Fibroblast of lung (primary cell): ENCODE measurements at regions not wholly inside any gene's neighbourhood (a gene's known extent, or its start where the extent isn't known, plus 50 kb on each side); places are given as distances from the start of the nearest gene placed in this dataset.

Source experiments
- DNase-seq, 2 donors: peaks; one replicate each; pipeline versions ENCODE4 v3.0.0 to v3.0.0-alpha.2; 2010; ENCODE audit warnings: low read depth in 2 of 2
- H2AFZ ChIP-seq: 2 replicates; pipeline ENCODE4 v1.5.1; 2012; ENCODE audit warnings: low read length, control low read depth, inconsistent platforms
- H3K27ac ChIP-seq: 2 replicates; pipeline ENCODE4 v1.5.1; 2011; ENCODE audit warnings: low read length, control low read depth; ENCODE audit not compliant: insufficient read depth
- H3K27me3 ChIP-seq: 2 replicates; pipeline ENCODE4 v1.5.1; 2011; ENCODE audit warnings: mild to moderate bottlenecking, low read length; ENCODE audit not compliant: control insufficient read depth, insufficient read depth
- H3K36me3 ChIP-seq: 2 replicates; pipeline ENCODE4 v1.5.1; 2011; ENCODE audit warnings: low read length; ENCODE audit not compliant: control insufficient read depth, insufficient read depth
- H3K4me1 ChIP-seq: 2 replicates; pipeline ENCODE4 v1.5.1; 2011; ENCODE audit warnings: low read length; ENCODE audit not compliant: control insufficient read depth, insufficient read depth; ENCODE audit errors: extremely low read depth
- H3K4me2 ChIP-seq: 2 replicates; pipeline ENCODE4 v1.5.1; 2011; ENCODE audit warnings: low read length, control low read depth; ENCODE audit not compliant: insufficient read depth; ENCODE audit errors: extremely low read depth
- H3K4me3 ChIP-seq, 4 experiments: fragments of 200-600 bp in 1 of 4; sonication (generic) in 1 of 4; replicated peaks in 1 of 4; 2 replicates each; pipeline ENCODE4 v1.5.1; 2011 to 2016; ENCODE audit warnings: low read length in 4 of 4, low read depth in 3 of 4, mild to moderate bottlenecking in 3 of 4, control low read depth in 2 of 4, inconsistent platforms in 1 of 4, mixed read lengths in 1 of 4; ENCODE audit not compliant: insufficient read depth in 1 of 4; ENCODE audit errors: control extremely low read depth in 1 of 4
- H3K79me2 ChIP-seq: 2 replicates; pipeline ENCODE4 v1.5.1; 2012; ENCODE audit warnings: mild to moderate bottlenecking, low read length, inconsistent platforms; ENCODE audit not compliant: control insufficient read depth, insufficient read depth
- H3K9ac ChIP-seq: 2 replicates; pipeline ENCODE4 v1.5.1; 2011; ENCODE audit warnings: mild to moderate bottlenecking, low read length, control low read depth; ENCODE audit not compliant: insufficient read depth
- H3K9me3 ChIP-seq: 2 replicates; pipeline ENCODE4 v1.5.1; 2012; ENCODE audit warnings: low read depth, low read length; ENCODE audit not compliant: control insufficient read depth, insufficient read depth
- H4K20me1 ChIP-seq: 2 replicates; pipeline ENCODE4 v1.5.1; 2011; ENCODE audit warnings: low read length; ENCODE audit not compliant: control insufficient read depth, insufficient read depth; ENCODE audit errors: extremely low read depth
- EZH2 ChIP-seq: IDR thresholded peaks from 2 replicates; pipeline ENCODE4 v1.5.1; 2012; ENCODE audit warnings: low read length, control low read depth, mild to moderate bottlenecking; ENCODE audit errors: missing control alignments
- TF ChIP-seq, protein P1 (sequence below), 2 donors: IDR thresholded peaks in 1 of 2; conservative IDR thresholded peaks in 1 of 2; 1 replicate in 1 of 2; 2 replicates in 1 of 2; pipeline ENCODE4 v1.5.1; 2011 to 2012; ENCODE audit warnings: low read length in 2 of 2, control low read depth in 1 of 2, inconsistent platforms in 1 of 2, low read depth in 1 of 2, mild to moderate bottlenecking in 1 of 2

DNA sequence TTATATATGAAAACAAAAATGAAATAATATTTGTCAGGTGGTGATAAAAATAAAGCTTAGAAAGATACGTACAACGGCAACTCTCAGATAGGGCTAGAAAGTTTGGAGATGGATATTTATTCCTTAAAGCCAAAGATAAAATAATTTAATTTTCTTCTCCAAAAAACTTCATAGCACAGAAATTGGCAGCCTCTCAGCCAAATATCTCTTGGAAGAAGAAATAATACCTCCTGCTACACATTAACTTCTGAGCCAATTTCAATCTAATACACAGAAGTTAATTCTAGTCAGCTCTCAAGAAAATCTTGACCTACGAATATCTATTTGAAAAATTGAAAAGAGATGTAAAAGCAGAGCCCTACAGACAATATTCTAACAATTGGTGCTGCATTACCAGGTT lies 122.4 kb downstream of the TES start:
- H3K79me2 ChIP-seq, result no peaks in the 10 kb centered on the region

DNA sequence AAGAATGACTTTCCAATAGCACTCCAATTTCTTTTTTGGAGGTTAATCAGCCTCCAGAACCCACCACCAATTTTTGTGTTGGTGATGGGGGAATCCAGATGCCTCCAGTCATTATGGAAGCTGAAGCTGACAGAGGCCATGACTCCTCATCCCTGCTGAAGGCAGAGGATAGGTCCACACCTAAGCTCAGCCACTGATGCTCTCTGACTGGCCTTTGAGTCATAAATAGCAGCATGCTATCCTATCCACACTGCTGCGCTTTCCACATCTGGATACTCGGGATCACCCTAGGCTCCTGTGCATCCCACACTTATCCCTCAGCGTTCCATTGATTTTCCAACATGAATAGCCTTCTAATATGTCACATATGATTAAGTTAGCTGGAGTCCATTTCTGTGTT lies 124.2 kb downstream of the TES start:
- Histone ChIP-seq H4K20me1 (no peaks in the 10 kb centered on the region), H3K27me3 (no peaks in the 10 kb centered on the region), H3K4me3 (no peak overlapping the region), H3K4me1 (peaks cover 2% of the 10 kb centered on the region), H2AFZ (no peak overlapping the region), H3K27ac (no peak overlapping the region), H3K79me2 (no peaks in the 10 kb centered on the region), H3K36me3 (no peaks in the 10 kb centered on the region), H3K9me3 (no peaks in the 10 kb centered on the region), H3K4me2 (no peak overlapping the region), H3K9ac (no peak overlapping the region)
- no peak for DNase-seq
- TF ChIP-seq, protein P1, sequence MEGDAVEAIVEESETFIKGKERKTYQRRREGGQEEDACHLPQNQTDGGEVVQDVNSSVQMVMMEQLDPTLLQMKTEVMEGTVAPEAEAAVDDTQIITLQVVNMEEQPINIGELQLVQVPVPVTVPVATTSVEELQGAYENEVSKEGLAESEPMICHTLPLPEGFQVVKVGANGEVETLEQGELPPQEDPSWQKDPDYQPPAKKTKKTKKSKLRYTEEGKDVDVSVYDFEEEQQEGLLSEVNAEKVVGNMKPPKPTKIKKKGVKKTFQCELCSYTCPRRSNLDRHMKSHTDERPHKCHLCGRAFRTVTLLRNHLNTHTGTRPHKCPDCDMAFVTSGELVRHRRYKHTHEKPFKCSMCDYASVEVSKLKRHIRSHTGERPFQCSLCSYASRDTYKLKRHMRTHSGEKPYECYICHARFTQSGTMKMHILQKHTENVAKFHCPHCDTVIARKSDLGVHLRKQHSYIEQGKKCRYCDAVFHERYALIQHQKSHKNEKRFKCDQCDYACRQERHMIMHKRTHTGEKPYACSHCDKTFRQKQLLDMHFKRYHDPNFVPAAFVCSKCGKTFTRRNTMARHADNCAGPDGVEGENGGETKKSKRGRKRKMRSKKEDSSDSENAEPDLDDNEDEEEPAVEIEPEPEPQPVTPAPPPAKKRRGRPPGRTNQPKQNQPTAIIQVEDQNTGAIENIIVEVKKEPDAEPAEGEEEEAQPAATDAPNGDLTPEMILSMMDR (conservative IDR thresholded peaks at IDR 0.05 in 1 of 2, IDR thresholded peaks at IDR 0.05 in 1 of 2; ENCODE audit: low read depth in 1 of 2, low read length in 2 of 2), result no peak
- no peak for TF ChIP-seq EZH2

More for the DNA sequence above, 122.4 kb downstream of the TES start:
- peaks cover 5% of the 10 kb centered on the region for H3K4me1 ChIP-seq
- no peak overlapping the region for H3K9ac ChIP-seq
- DNase-seq, result no peak
- H3K36me3 ChIP-seq, result no peaks in the 10 kb centered on the region
- no peak overlapping the region for H3K4me3 ChIP-seq
- no peak overlapping the region for H2AFZ ChIP-seq
- no peaks in the 10 kb centered on the region for H3K27me3 ChIP-seq
- H3K4me2 ChIP-seq, result no peak overlapping the region
- H4K20me1 ChIP-seq, result no peaks in the 10 kb centered on the region
- H3K27ac ChIP-seq, result no peak overlapping the region
- no peak for TF ChIP-seq EZH2
- TF ChIP-seq, protein P1 (conservative IDR thresholded peaks at IDR 0.05 in 1 of 2, IDR thresholded peaks at IDR 0.05 in 1 of 2; ENCODE audit: low read depth in 1 of 2, low read length in 2 of 2), result no peak
- no peaks in the 10 kb centered on the region for H3K9me3 ChIP-seq

DNA sequence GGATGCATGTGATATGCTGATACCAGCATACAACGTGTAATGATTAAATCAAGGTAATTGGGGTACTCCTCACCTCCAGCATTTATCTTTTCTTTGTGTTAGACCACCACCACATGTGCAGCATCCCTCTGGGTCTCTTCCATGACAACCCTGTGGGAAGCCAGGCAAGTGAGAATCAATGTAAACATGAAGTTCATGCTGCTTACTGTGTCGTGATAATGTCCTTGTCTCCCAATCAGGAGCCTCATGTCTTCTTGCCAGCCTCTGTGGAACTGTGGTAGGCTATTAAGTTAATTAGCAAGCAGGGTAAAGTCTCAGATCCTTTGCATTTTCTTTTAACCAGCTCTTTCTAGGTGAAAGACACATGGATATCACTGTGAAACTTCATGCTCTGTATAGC lies 126.7 kb downstream of the TES start:
- no peak overlapping the region for H3K9ac ChIP-seq
- H3K36me3 ChIP-seq, result no peaks in the 10 kb centered on the region
- no peaks in the 10 kb centered on the region for H3K9me3 ChIP-seq
- no peak overlapping the region for H3K4me3 ChIP-seq
- H3K27me3 ChIP-seq, result no peaks in the 10 kb centered on the region
- peaks cover 2% of the 10 kb centered on the region for H3K4me1 ChIP-seq
- DNase-seq, result no peak
- H3K79me2 ChIP-seq, result no peaks in the 10 kb centered on the region
- H3K27ac ChIP-seq, result no peak overlapping the region
- no peak overlapping the region for H2AFZ ChIP-seq
- H3K4me2 ChIP-seq, result no peak overlapping the region
- H4K20me1 ChIP-seq, result no peaks in the 10 kb centered on the region
- TF ChIP-seq, protein P1 (conservative IDR thresholded peaks at IDR 0.05 in 1 of 2, IDR thresholded peaks at IDR 0.05 in 1 of 2; ENCODE audit: low read depth in 1 of 2, low read length in 2 of 2), result no peak
- no peak for TF ChIP-seq EZH2
